NCI-H345 treated with DMSO at 0.1 percent for 48 hours (cell line): ENCODE measurements at regions not wholly inside any gene's neighbourhood (a gene's known extent, or its start where the extent isn't known, plus 50 kb on each side); places are given as distances from the start of the nearest gene placed in this dataset.
"Not testable (repeated sequence)": the region's sequence is repeated elsewhere in the genome, so short reads cannot be mapped to it uniquely, and the experiment has no call there.

Experiments used
- DNase-seq: peaks from one replicate; lab custom pipeline; 2025; ENCODE audit not compliant: unreplicated experiment; lab: John Stamatoyannopoulos, UW

DNA sequence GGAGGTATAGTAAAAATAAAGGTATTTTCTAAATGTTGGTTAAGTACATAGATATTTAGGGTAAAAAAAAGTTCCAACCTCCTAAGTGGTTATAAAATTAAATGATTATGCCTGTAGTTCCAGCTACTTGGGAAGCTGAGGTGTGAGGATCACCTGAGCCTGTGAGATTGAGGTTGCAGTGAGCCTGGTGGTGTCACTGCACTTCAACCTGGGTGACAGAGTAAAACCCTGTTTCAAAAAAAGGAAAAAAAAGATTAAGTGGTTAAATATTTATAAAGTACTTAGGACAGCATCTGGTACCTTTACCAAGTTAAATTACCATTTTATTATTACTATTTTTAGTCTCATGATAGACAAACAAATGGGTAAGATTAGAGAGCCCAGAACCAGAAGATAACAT lies 1801.0 kb downstream of the C4orf33 start:
- no peak for DNase-seq

DNA sequence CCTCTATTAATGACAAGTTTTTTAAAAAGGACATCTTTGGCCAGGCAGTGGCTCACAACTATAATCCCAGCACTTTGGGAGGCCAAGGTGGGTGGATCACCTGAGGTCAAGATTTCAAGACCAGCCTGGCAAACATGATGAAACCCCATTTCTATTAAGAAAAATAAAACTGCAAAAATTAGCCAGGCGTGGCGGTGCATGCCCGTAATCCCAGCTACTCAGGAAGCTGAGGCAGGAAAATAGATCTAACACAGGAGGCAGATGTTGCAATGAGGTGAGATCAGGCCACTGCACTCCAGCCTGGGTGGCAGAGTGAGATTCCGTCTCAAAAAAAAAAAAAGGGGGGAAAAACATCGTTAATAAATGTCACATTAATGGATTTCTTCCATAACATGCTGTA lies 1805.4 kb downstream of the C4orf33 start:
- no peak for DNase-seq

DNA sequence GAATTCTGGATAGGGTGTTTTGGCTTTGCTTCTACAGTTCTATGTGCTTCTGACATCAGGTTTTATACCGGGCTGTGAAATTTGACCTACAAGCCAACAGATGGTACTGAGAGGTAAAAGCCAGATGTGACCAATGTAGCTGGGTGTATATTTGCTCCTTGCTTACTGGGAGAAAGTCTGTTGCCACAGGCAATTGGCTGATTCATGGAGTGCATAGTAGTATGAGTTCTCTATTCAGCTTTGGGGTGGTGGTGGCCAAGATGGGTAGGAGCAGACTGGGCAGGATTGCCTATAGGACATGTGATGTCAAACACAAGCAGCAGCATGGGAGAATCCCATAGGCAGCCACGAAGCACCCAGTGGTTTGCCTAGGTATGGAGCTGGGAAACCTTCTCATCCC lies 1827.0 kb downstream of the C4orf33 start:
- DNase-seq = no peak

DNA sequence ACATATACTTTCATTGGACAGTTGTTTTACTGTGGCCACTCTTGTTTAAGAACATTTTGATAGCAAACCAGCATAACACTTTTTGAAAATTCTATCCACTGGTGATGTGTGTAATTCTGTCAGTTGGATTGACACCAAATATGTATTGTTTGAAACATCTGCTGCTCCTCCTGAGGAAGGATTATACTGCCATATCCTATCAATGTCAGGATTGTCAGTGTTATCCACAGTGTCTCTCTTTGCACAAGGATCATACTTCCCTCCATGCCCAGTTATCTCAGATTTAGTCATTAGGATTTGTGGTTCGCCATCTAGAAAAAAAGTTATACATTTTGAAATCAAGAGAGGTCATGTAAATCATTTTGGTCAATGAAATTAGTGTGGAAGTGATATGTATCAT lies 1859.6 kb downstream of the C4orf33 start:
- DNase-seq = no peak

DNA sequence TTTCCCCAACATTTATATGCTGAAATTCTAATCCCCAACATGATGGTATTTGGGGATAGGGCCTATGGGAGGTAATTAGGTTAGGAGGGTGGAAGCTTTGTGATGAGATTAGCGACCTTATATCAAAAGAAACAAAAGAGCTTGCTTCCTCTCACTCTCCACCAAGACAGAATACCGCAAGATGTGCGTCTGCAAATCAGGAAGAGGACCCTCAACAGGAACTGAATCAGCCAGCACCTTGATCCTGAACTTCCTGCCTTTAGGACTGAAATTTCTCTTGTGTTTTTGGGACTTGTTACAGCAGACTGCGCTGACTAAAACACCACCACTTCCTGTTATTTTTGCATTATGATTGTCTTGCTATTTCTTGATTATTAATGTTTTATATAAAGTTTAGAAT lies 1889.4 kb downstream of the C4orf33 start:
- no peak for DNase-seq

DNA sequence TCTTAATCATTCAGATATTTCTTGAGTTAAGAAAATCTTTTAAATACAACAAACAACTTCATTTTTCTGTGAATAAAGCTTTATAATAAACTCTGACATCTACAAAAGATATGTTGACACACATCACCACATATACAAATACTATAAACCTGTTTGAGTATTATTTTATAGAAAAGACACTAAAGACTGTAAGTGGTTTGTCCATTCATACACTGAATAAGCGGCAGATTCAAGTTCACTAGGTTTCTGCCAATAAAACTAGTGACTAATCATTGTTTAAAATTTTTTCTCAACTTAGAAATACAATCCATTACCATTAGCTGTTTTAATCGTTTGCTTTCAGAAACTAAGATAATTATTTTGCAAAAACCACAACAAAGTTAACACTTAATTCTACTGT lies 1900.0 kb downstream of the C4orf33 start:
- no peak for DNase-seq

DNA sequence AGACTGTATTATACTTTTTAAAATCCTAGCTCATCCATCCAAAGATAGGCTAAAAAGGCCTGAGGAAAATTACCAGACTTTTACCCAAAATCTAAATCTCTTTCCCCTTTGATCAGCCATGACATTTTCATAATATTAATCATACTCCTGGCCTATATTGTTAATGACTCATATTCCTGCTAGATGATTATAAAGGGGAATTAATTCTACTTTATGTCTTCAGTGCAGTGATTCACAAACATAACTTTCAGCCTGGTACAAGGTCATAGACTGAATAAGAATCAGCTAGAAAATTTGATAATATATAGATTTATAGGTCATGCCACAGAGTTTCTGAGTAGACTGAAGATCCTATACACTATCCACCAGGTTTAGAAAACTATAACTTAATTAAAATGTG lies 1905.4 kb downstream of the C4orf33 start:
- no peak for DNase-seq

DNA sequence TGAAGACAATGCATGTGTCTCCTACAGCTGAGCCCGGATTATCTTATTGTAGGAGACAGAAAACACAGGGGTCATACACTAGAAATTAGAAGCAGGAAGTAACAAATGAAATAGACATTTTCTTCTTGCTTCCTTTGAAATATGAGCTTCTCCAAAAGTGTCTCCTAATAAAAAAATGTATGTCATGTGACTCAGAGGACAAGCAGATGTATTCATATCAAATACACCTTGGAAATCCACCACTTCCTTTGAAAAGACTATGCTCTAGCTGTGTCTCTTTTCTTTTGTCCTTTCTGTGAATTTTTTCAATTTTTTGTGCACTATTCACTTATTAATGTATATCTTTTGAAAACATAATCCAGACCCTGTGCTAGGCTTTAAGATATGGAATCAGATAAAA lies 1906.2 kb downstream of the C4orf33 start:
- DNase-seq = no peak

DNA sequence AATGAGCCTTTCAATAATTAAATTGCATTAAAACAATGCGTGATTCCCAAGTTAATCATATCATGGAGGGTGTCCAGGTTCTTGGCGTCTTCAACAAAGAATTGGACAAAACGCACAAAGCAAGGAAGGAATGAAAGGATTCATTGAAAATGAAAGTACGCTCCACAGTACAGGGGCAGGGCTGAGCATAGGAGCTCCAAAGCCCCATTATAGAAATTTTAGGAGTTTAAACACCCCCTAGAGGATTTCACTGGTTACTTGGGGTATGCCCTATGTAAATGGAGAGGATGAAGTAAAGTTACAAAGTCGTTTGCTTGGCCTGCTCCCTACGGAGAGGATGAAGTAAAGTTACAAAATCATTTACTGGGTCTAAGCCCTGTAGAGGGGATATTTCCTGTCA lies 1910.4 kb downstream of the C4orf33 start:
- DNase-seq = no peak

DNA sequence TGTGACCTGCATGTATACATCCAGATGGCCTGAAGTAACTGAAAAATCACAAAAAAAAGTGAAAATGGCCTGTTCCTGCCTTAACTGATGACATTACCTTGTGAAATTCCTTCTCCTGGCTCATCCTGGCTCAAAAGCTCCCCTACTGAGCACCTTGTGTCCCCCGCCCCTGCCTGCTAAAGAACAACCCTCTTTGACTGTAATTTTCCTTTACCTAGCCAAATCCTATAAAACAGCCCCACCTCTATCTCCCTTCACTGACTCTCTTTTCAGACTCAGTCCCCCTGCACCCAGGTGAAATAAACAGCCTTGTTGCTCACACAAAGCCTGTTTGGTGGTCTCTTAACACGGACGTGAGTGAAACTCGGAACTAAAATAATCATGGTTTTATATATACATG lies 1916.0 kb downstream of the C4orf33 start:
- DNase-seq = not testable (repeated sequence)

DNA sequence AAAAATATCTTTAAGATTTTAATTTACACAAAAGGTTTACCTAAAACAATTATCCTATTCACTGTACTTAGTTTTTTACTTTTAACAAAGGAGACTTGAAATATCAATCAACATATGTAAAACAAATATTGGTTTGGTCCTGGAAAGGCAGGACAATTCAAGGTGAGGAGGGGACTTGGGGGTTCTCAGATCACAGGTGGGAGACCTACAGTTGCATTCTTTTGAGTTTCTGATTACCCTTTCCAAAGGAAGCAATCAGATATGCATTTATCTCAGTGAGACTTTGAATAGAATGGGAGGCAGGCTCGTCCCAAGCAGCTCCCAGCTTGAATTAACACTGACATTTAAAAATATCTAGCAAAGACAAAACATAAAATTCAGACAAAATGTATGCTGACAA lies 1917.3 kb downstream of the C4orf33 start:
- no peak for DNase-seq

DNA sequence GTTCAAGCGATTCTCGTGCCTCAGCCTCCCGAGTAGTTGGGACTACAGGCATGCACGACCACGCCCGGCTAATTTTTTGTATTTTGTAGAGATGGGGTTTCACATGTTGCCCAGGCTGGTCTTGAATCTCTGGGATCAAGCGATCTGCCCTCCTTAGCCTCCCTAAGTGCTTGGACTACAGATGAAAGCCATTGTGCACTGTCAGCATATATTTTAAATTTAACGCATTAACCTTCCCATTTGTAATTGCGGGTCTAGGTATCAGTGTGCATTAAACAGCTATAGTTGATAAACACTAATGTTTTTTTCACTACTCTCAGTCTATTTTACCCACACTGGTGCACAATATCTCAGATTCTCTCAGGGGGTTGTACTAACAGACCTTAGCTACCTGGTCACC lies 1930.8 kb downstream of the C4orf33 start:
- no peak for DNase-seq

DNA sequence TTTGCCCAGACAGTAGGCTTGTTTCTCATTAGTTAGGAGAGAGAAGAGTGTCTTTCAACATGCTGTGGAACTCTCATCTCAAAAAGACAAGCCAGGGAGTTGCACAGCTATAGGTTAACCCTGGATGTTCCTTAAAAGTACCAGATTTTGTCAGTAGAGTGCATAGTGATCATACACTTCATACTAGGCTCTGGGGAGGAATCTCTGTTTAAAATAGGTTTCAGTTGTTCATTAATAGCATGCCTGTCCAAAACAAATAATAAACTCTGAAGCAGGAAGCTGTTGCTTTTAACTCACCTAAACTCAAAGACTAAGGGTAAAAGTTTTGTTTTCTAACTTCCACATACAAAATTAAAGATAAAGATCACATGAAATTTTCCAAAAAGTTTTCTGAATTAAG lies 1948.4 kb downstream of the C4orf33 start:
- no peak for DNase-seq

DNA sequence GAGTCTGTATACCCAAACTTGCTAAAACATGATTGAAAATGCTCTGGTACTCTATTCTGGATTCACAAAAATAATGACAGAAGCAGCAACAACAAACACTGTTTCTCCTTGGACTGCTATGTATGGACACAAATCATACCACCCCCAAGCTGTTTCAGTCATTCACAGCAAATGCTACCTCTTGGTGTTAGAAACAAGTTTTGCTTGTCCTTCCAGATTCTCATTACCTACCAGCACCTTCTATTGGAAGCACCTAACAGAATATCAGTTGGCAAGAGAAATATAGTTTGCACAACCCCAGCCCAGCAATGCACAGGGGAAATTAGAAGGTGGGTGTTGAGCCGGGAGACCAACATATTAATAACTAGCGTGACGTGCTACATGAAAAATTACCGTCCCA lies 1950.9 kb downstream of the C4orf33 start:
- DNase-seq = no peak

DNA sequence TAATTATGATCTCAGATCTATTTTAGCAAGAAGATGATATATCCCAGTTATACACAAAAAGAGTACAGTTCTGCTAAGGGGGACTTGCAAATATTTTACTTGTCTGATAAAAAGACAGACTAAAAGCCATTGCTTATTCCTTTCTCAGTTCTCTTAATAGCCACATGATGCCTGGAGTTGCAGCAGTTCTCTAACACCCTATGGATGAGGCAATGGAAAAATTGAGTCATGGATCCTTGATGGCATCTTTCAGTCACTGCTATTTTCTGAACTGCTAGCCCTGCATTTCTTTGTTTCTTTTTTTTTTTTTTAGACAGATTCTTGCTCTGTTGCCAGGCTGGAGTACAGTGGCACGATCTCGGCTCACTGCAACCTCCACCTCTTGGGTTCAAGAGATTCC lies 1956.7 kb downstream of the C4orf33 start:
- DNase-seq = no peak

DNA sequence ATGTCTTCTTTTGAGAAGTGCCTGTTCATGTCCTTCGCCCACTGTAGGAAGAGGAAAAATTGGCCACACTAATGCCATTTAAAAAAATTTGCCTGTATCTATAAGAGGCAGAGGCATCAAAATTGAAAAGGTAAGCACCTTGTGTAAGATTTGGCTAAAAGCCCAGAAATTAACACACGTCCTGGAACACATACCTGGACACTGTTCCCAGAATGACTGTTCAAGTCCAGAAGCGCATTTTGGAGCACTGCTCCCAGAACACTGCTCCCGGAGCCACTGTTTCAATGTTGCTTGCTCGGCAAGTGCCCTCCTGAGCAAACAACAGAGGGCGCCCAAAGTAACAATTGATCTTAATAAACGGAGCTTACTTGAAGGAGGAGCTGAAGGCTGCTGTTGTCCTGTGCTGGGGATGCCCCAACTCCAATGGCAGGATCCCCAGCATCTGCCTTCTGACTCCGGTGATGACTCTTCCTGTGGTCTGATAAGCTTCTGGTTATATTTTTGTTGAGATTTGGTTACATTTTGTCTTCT lies 1958.6 kb downstream of the C4orf33 start:
- no peak for DNase-seq

DNA sequence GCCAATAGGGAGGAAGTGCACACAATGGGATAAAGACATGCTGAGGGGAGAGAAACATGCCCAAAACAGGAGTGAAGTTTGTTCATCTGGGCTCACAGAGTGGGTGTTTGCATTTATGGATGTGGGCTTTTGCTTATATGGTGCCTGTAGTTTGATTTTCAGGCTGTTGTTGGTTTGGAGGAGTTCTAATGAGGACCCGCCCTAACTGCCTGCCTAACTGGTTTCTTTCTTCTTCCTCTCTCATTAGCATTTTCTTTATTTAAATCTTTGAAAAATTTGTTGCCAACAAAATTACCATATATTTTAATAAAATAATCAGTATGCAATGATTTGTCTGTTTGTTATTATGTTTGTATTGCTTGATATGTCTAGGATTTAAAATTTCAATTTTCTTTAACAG lies 1965.8 kb downstream of the C4orf33 start:
- DNase-seq = no peak

DNA sequence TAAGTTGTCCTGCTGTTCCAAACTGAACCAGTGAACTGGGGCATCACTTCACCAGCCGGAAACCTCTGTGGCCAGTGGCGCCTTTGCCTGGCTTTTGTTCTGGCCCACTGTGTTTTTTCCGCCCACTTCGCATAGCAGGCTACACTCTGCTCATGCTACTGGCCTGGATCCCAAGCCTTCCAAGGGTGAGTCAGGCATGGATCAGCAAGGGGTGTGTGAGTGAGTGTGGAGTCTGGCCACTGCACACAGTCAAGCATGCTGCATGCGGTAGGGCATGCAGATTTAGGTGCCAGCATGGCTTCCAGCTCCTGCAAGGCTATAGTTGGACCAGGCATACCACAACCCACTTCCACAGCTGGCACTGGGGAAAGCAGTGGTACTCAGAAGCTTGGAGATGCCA lies 1967.9 kb downstream of the C4orf33 start:
- DNase-seq = no peak

DNA sequence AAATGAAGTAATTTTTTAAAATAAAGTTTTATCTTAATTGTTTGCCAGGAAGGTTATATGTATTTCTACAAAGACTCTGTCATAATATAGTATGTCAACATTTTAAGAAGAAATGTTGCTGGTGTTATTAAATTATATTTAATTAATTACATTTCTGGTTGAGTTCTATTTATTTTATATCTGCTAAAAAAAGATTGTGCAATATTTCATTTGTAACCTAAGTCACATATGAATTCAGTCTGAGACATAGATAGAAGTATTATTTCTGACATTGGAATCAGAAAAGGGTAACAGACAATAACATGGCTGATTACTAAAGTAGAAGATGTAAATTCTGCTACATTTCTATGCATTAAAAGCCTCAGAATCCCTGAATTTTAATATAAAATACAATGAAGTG lies 1985.1 kb downstream of the C4orf33 start:
- no peak for DNase-seq

DNA sequence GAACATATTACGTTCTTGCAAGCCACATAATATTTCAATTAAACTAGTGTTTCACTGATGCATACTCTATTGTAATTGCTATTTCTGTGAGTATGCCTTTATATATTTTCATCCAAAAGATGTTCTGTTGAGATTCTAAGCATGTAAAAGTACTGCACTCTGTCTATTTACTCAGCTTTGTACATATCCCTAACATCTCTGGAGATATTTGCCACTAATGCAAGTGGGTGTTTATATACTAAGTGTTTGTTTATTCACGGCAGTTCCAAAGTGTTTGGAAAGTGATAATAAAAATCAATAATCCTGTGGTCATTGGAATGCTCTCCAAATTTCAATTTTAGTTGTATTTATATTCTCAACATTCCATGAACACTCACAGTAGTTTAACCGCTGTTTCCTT lies 1989.0 kb downstream of the C4orf33 start:
- DNase-seq = no peak

DNA sequence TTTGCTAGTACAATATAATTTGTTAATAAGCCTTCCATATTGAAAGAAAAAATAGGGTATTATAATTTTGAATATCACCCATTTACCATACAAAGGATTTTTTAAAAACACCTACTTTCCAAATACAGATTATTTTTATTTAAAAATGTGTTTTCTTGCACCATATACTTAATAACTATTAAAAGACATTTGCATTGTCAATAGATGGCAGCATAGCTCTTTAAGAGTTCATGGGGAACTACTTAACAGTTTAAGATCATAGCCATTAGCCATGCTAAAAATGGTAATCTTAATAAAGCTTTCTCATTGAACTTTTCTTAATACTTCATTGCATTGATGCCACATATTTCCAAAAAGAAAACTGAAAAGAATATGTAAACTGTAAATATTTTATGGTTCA lies 1995.9 kb downstream of the C4orf33 start:
- DNase-seq = peak; percentile 11

DNA sequence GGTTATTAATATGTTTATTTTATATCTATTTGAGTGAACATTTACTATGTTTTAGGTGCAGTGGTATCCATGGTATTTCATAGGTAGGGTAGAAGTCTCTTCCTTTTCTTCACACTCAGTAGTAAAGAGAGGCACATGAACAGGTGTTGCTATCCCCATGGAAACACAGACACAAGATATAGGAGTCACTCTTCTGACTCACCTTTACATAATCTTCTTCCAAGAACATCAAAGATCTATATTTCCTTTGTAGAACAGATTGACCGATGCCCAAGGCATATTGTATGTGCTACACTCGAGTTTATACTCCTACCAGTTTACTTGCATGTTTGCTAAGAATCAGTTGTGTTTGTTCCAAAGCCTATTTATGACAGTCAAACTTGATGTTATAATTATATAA lies 1997.4 kb downstream of the C4orf33 start:
- no peak for DNase-seq

DNA sequence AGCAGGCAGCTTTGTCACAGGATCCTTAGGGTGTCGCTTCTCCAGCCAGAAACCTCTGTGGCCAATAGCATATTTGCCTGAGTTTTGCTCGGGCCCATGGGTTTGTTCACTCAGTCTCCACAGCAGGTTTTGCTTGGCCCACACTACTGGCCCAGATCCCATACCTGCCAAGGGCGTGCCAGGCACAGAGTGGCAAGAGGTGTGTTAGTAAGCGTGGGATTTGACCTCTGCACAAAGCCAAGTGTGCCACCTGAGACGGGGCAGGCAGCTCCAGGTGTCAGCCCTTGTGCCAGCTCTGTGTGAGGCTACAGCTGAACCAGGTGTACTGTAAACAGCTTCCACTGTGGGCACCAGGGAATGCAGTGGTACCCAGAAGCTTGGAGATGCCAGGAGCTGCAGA lies 2003.0 kb downstream of the C4orf33 start:
- DNase-seq = no peak

DNA sequence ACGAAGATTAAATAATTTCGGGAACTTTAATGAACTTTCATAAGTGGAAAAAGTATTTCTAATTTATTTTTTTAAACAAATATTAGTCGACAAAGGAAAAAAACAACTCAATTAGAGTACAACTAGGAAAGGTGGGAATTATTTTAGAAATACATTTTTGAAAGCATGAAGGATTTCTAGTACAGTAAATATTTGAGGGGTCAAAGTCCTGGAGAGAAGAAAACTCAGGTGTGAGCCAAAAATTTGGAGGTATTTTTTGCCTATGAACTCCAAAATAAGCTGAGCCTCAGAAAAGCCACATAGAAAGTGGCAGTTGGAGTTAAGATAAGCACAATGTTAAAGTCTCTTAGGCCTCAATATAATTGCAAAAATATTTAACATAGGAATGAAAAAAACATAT lies 2017.3 kb downstream of the C4orf33 start:
- DNase-seq = no peak
